NCI-H69 (cell line): ENCODE measurements at regions not wholly inside any gene's neighbourhood (a gene's known extent, or its start where the extent isn't known, plus 50 kb on each side); places are given as distances from the start of the nearest gene placed in this dataset.
"Not testable (repeated sequence)": the region's sequence is repeated elsewhere in the genome, so short reads cannot be mapped to it uniquely, and the experiment has no call there.

Experiments
- DNase-seq: peaks from one replicate; lab custom pipeline; 2025; lab: John Stamatoyannopoulos, UW

DNA sequence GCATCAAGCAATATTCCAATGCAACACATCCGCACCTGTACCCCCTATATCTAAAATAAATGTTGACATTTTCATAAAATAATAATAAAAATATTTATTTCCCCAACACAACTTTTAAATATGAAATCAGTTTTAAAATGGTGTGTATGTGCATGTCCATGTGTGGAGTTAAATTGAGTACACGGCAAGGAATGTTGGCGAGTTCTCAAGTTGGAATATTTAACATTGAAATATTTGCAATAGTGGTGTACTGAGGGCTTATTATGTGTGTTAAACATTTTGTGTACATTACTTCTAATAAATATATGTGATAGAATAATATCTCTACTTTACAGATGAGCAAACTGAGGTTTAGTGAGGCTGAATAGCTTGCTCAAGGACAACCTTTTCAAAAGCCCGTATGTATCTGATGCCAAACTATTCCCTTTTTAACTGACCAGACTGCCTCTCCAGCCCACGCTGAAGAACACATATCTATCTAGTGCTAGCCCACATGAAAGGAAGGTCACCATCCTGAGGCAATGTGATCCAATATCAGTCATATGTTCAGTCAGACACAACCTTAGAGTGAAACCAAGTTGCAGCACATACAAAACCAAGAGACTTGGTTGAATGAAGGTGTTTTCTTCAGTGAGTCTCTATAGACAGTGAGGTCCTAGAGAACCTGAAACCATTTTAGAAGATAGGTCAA, 192.2 kb upstream of the CDH11 start:
- no peak for DNase-seq

DNA sequence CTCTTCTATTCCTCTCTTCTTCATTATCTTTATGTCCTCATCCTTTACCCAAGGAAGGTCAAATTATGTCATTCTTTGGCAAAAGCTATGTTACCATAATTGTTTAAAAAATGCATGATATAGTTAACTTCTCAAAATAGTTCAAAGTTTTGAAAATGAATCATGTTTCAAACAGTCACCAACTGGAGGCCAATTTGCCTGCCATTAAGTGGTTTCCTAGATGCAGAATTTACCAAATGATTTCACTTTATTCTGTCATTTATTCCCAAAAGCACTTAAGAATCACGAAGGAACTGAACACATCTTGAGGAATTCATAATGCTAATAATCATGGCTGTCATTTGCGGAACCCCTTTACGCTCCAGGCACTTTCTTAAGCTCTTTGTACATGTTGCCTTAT, 190.9 kb upstream of the CDH11 start:
- DNase-seq: no peak

DNA sequence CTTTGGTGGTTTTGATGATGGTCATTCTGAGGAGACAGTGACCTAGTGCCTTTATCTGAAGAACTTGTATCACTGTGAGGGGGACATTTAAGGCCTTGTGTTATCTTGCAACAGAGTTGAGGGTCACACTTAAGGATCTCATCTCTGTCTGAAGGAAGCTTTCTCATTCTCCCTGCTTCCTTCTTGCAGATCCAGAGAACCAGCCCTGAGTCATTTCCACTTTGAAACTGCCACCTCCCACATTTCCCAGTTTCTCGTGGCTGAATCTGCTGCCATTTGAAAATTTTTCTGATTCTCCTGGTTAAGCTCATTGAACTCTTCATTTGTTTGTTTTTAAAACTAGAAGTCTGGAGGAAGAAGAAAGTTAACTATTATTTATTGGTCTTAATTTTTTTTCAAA, 190.2 kb upstream of the CDH11 start:
- DNase-seq: no peak

DNA sequence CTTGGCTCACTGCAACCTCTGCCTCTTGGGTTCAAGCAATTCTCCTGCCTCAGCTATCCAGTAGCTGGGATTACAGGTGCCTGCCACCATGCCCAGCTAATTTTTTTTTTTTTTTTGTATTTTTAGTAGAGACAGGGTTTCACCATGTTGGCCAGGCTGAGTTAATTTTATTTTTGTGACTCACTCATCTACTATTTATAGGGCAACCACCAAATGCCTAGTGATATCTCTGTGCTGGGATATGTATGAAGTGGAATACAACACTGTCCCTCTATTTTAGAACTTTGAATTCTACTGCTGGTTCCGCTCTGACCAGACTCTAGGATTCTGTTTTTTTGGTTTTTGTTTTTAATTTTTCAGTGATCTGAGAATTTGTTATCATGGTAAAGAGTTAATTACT, 188.6 kb upstream of the CDH11 start:
- DNase-seq: not testable (repeated sequence)

DNA sequence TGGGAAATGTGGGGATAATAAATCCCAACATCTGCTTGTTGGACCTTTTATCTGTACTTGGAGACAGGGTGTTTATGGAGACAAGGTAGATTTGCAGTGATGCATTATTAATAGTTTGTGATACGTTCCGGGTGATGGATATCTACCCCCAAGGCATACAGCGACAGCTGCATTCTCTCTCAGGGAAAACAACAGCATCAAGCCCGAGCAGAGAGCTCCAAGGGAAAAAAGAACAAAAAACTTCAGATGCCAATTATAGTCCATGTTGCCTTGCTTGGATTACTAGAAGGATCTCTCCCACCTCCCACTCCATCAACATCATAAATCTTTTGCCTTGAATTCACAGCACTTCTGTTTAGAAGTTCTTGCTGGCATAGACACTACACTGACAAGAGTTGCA, 187.5 kb upstream of the CDH11 start:
- no peak for DNase-seq

DNA sequence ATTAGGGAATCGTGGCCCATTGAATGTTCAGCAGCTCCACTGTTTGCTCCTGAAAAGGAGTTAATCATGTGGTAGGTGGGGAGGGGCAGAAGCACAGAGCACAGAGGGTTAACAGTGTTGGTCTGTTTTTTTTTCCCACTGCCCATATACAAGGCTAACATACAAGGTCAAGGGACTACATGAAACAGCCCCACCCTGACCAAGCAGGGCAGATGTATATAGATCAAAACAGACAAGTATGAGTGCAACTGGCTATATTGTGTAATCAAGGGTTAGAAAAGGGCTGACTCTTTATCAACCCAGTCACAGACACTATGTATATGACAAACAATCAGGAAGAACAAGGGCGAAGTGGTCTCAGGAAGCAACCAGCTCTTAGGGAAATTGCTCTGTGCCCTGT, 186.6 kb upstream of the CDH11 start:
- DNase-seq: no peak

DNA sequence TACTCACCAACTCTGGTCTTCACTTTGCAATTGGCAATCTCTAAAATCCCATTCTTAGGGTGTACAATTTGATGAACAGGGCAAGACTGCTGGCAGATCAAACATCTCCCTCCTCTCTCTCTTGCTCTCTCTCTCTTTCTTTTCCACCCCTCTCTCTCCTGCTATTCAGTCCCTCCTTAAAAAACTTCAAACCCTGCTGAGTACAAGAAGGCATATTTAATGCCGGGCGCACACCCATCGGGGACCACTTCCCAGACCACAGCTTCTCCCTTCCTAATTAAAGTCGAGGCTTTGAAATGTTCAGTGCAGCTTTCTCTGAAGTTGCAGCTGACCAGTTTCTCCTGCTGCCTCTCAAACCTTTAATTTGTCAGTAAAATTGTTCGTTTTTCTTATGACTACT, 185.4 kb upstream of the CDH11 start:
- no peak for DNase-seq

DNA sequence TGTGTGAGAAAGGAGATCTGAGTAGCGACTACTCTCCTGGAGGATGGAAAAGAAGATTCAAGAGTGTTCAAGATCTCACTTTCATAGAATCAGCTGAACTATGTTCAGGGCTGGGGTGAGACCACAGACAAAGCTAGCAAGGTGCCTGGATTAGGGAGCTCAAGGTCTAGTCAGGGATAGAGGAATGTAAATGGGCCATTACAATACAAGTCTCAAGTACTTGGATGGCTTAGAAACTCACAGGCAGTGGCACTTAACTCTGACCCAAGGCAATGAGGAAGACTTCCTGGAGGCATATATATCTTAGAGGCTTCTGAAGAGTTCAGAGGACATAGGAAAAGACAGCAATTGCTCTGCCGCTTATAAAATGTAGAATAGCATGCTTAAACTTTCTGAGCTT, 184.9 kb upstream of the CDH11 start:
- no peak for DNase-seq

DNA sequence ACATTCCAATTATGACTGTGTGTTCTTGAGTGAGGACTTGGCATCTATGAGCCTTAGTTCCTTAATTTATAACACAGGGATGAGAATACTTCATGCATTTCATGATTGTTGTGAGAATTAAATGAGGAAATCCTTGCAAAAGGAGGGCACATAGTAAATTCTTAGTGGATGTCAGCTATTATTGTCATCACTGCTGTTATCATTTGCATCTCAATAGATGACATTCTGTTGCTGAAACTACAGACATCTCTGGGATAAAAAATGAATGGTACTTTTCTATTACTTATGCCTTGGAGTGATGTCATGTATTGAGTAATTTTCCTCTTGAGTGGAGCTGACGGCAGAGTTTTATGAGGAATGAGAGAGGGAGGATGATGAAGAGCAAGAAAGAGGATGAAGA, 184.4 kb upstream of the CDH11 start:
- no peak for DNase-seq

DNA sequence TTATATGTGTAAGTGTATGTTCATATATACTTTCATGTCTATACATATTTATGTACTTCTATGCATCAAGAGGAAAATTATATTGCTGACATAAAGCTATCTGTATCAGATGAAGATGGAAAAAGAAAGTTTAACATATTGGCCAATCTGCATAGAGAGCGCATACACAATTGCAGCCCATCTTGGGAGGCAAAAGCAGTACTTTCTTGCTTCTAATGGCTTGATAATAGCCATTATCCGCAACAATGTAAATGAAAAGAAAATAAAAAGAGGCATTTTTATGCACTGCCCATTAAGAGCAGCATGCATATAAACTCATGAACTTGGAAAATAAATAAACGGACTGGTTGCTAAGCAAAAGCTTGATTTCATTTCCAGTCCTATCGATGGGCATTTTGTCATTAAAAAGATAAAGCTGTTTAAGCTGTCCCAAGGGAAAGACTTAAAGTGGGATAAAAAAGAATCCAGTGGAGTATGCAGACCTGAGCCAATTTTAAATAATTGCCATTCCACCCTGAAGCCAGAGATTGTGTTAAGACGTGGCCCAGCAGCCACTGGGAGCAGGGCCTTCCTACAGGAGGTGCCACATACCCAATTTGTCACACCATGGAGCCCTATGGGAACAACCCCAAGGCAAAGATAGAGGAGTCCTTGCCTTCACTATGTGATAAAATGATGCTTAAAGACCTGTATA, 183.6 kb upstream of the CDH11 start:
- no peak for DNase-seq

DNA sequence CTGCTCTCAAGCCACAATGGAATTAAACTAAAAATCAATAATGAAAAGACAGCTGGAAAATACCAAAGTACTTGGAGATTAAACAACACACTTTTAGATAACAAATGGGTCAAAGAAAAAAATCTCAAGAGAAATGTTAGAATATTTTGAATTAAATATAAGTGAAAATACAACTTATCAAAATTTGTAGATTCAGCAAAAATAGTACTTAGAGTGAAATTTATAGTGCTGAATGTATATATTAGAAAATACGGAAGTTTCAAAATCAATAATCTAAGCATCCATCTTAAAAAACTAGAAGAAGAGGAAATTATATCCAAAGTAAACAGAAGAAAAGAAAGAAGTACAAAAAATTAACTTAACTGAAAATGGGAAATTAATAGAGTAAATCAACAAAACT, 179.2 kb upstream of the CDH11 start:
- no peak for DNase-seq

DNA sequence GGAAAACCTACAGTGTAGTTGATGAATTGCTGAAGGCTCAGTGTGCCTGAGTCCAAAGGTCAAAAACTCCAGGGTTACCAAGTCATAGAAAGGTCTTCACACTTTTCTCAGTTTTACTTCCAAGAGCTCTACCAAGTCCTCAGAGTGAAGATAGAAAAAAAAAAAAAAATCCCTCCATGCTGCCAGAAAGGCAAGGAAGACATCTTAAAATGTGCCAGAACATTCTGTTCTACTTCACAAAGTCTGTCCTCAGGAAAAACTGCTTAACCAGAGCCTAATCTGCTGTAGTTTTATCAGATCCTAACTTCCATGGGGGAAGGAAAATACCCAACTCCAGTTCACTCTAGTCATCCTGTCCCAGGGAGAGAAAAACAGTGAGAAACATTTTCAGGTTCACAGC, 175.6 kb upstream of the CDH11 start:
- DNase-seq: no peak

DNA sequence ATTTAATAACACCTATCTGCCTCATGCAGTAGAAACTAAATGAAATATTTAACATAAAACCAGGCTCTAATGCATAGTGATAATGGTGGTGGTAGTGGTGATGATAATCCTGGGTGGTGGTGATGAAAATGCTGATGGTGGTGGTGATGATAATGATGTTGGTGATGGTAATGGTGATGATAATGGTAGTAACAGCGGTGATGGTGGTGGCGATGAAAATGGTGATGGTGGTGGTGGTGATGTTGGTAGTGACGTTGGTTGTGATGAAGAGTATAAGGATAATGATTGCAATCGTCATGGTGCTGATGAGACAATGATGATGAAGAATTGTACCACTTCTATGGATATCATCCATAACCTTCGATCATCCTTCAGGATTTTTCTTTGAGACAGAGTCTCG, 173.7 kb upstream of the CDH11 start:
- DNase-seq: no peak

DNA sequence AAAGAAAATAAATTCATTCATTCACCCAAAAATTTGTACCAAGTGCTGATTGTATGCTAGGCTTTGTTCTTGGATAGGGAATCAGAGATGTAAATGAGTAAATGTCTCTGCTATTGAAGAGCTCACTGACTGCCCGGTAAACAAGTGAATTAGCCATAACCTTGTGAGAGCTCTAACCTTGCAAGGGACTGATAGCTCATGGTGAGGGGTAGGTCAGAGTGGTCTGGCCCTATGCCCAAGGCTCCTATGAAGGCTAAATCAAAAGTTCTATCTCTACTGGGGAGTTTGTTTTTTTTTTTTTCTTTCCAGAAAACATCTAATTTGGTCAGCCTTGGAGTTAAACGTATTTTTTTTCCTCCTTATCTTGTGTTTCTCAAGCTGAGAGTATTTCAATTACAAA, 172.8 kb upstream of the CDH11 start:
- no peak for DNase-seq

DNA sequence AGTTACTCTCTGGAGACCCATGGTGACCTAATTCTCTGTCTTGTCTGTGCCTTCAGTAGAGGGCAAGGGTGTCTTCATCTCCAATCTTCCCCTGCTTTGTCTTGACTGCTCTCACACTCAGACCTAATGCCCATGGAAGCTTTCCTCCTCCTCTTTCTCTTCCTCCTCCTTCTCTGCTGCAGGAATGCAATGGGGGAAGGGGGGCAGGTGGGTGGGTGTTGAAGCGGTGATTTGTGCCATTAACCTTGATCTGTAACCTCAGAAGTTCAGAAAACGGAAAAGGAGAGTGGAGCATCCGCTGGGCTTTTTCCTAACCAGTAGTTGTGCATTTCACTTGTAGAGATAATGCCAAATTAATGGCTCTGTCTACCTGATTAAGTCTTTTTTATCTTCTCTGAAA, 172.3 kb upstream of the CDH11 start:
- no peak for DNase-seq

DNA sequence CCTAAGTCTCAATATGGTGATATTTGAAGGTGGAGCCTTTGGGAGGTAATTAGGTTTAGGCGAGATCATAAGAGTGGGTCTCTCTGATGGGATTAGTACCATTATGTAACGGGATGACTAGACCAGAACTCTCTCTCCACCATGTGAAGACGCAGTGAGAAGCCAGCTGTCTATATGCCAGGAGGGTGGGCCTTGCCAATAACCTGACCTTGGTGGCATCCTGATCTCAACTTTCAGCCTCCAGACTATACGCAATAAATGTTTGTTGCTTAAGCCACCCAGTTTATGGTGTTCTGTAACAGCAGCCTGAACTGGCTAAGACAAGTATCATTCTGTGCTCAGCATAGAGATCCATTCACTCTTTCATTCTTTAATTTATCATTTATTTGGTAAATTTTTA, 167.2 kb upstream of the CDH11 start:
- no peak for DNase-seq

DNA sequence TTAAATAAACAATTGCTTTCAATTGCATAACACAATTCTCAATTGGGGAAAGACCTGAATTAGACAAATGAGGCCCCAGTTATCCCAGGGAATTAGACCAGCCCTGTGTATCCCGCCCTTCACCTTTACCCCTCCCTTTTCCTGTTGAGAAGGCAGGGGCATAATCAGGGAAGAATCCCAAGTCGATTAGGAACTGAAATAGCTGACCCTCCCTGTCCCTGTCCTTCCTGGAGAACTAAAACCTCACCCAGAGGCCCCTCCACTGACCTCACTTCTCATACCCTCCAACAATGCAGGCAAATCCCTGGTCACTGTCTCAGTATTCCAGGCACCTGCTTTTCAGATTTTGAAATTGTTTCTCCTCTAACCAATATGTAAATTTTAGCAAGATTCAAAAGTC, 165.4 kb upstream of the CDH11 start:
- DNase-seq: no peak

DNA sequence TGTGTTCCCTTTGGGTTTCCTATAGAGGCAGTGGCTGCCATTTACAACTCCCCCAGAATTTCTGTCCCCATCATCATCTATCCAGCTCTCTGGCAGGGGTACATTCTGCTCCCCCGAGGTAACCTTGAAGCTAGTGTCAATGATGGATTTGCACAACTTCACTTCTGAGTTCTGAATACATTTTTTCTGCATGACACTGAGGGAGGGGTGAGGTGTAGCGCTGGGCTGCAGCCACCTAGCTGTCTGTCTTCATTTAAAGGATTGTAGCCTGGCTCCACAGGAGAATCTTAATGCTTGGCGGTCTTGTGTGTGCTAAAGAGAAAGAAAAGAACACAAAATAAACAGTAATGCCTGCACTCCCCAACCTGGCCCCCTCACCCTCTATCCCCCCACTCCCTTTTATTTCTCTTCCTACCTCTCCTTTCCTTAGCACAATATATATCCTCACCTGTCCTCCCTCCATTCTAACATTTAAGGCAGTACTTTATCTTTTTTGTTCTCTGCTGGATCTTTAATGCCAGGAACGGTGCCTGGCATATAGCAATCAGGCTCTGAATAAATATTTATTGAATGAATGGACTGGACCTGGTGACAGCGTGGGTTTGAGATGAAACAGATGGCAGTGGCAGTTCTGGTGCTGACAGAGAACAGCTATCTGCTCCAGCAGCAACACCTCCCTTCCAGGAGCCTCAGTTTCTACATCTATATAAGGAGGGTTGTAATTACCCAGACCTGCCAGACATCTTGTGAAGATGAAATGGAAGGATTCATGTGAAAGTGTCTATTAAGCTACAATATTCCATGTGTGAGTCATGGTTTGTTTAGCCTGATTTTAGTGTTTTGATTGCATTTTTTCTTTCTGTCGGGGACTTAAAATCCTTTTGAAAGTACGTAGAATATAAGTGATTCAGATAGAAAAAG, 163.5 kb upstream of the CDH11 start:
- no peak for DNase-seq

DNA sequence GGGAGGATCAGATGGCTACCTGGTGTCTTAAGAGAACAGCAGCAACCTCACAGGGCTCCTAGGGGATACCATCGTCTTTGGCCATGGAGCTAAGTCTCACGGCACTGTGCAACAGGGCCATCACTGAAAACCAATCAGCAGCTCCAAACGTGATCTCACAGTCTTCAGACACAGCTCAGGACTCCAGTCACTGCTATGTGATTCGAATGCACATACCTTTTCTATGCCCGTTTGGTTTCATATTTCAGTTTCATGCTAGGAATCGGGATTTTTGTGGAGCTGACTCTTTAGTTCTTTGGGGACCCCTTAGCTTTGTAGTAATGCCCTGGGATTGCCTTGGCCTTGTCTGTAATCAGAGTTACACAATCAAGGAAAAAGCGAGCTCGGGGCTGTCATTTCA, 162.8 kb upstream of the CDH11 start:
- DNase-seq: no peak

DNA sequence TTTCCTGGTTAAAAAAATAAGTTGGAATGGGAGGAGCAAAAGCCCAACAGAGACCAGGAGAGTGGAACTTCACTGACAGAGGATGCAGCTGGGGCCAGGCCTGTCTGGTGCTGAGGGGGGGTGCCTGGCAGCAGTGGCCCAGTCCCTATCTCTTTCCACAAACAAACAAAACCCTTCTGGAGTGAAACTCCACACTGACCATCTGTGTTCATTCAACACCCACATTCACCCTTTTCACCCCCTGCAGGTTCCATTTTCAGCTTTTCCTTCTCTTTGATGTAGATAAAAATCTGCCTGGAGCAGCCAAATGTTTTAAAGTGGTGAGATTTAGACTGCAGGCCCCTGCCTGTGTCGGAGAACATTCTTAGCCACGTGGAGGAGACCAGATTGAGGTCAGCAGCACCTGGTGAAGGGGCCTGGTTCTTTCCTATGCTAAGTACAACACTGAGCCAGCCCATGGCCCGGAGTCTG, 161.4 kb upstream of the CDH11 start:
- no peak for DNase-seq

DNA sequence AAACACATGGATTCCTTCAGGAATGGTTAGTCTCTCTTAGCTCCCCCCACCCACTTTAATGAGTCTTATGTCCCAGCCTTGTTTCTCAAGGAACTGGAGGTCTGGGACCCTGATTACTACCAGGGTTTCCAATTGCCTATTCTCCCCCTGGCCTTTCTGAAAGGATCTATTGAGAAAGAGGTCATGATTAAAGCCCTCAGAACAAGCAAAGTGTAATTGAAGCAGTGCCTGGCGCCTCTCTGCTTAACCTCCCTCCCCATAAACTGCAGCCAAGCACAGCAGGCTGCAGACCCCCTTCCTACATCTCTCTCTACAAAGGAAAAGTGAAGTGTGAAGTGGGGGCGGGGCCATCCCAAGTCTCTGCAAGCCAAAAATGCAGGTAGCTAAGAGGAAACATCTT, 159.7 kb upstream of the CDH11 start:
- no peak for DNase-seq

DNA sequence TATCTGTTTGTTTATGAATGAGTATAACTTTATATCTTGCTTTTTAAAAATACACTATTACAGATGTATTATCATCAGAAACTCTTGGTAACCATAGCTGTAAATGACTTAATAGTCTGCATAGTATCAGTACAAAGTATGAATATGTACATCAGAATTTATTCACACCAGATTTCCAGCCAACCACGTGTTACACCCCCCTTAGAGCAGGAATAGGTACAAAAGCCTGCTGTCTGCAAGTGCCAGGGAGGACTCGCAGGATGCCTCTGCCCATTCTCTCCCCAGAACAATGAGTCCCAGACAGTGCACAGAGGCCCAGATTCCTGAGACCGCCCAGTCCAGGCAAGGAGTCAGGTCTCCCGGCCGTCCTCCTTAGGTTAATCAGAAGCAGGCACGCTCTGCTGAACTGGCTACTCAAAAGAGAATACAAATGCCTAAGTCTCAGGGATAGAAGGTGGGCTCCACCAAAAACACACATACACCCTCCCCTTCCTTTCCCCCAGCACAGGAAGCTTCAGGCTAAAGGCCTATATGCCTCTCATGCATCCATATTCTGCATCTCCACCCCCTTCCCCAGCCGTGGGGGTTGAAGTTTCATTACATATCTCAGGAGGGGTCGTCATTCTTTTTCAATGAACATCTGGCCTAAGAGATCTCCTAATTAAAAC, 159.1 kb upstream of the CDH11 start:
- DNase-seq: no peak
